ENCODE measurements at regions not wholly inside any gene's neighbourhood (a gene's known extent, or its start where the extent isn't known, plus 50 kb on each side); places are given as distances from the start of the nearest gene placed in this dataset.
A peak's percentile ranks its signal among the peaks of the same experiment; 100 is the strongest.

DNA sequence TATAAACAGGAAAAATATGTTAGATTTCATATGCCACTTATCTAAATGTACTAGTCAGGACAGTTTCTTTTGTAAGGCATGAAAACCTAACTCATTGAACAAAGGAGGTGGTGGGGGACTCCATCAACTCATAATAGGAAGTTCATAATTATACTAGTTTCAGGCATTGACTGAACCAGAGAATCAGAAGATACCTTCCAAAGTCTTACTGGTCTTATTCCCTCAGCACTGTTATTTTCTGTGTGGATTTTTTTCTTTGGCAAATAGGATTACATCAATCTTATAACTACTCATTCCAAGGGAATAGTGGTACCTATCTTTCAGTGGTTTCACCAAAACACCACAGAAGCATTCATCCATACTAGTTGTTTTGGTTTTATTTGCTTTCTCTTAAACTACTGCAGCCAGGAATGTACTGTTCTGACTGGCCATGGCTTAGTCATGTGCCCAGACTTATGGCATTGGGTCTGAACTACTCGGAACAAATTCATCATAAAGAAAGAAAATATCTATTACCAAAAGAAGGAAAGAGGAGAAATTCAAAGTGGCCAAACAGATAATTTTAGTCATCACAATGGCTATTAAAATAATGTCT lies 273.9 kb downstream of the ARAP2 start:
- DNase-seq: no peak

DNA sequence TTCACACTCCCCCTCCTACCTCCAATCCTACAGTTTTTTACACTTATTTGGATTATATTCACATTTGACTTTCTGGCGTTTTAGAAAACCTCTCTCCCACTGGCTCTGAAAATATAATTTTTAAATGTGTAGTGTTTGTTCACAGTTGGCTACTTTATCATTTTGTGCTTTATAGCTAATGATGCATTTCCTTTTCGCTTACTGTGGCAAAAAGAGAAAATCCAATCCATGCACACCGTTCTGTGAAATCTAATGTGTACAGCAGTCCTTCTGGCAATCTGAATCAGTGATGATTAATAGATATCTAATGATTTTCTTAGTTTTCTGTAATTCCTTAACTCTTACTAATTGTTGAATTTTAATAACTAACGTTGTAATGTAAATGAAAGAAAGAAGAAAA lies 271.5 kb downstream of the ARAP2 start:
- no peak for DNase-seq
- TF ChIP-seq POLR2A (IDR thresholded peaks at IDR 0.05; ENCODE audit: low read length): no peak

More for the DNA sequence above, 273.9 kb downstream of the ARAP2 start:
- TF ChIP-seq POLR2A (IDR thresholded peaks at IDR 0.05; ENCODE audit: low read length) (no peak), GATA1 (IDR thresholded peaks at IDR 0.05; ENCODE audit: low read depth, low read length) (no peak)

DNA sequence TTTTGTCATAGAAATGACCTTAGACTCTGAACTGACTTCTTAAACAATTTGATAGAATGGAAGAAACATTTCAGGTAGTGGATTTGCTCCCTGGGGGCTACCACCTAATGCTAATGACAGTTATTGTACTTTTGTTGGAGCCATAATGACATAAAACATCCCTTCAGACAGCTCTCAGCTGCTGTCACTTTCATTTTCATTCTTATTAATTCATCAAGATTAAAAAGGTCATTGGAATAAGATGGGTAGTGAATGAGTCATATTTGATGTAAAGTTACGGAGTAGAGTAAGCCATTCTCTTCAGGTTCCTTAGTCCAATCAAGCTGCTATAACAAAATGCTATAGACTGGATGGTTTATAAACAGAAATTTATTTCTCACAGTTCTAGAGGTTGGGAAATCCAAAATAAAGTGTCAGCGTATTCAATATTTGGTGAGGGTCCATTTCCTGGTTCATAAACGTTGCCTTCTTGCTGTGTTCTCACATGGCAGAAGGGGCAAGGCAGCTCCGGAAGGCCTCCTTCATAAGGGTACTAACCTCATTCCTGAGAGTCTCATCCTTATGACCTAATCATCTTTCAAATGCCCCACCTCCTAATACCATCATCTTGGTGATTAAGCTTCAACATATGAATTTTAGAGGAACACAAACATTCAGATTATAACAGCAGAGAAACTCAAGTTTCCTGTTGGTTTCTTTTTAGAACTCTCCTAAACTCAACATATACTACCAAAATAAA lies 268.5 kb downstream of the ARAP2 start:
- DNase-seq: no peak
- TF ChIP-seq POLR2A (IDR thresholded peaks at IDR 0.05; ENCODE audit: low read length): no peak
- no peak for TF ChIP-seq GATA1 (IDR thresholded peaks at IDR 0.05; ENCODE audit: low read depth, low read length)

DNA sequence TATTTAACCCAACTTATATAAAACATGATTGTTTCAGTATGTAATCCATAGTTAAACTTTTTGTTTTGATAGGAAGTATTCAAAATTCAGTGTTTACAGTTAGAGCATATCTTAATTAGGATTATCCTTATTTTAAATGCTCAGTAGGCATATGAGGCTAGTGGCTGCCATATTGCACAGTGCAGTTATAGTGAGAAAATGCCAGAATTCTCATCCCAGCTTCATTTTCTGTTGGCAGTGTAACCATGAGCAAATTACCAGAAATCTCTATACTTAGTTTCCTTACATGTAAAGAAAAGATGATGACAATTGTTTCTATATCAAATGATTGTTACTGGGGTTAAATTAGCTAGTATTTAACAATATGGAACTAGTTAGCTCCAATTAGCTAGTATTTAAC lies 265.8 kb downstream of the ARAP2 start:
- no peak for TF ChIP-seq POLR2A (IDR thresholded peaks at IDR 0.05; ENCODE audit: low read length)
- no peak for TF ChIP-seq GATA1 (IDR thresholded peaks at IDR 0.05; ENCODE audit: low read depth, low read length)
- DNase-seq: no peak

DNA sequence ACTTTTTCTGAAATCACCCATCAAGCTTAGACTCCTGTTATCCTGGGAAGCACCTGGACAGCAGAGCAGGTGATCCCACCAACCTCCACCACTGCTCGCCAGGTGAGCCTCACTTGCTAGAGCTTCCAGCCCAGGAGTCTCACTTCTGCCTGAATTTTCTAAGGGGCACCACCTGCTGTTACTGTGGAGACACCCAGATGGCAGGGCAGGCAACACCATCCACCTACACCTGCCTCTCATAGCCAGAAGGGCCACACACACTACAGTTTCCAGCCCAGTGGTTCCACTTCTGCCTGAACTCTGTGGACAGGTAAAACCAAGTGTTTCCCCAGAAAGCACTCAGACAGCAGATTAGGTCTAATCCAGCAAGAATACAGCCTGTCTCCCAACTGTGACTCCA lies 262.0 kb downstream of the ARAP2 start:
- DNase-seq: no peak
- TF ChIP-seq POLR2A (IDR thresholded peaks at IDR 0.05; ENCODE audit: low read length) (no peak), GATA1 (IDR thresholded peaks at IDR 0.05; ENCODE audit: low read depth, low read length) (no peak)

GRCh38 chr4:35986537-35986936 lies 257.8 kb downstream of the ARAP2 start:
- no peak for DNase-seq

DNA sequence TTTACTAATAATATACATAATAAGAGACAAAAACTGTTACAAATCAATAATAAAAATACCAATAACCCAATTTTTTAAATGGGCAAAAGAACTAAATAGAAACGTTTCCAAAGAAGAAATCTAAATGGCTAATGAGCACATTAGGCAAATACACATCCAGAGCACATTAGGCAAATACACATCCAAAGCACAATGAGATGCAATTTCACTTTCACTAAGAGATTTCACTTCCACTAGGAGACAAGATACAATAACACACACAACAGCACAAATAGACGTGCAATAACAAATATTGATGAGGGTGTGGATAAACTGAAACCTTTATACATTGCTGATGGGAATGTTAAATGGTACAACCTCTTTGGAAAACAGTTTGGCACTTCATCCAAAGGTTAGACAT lies 250.7 kb downstream of the ARAP2 start:
- TF ChIP-seq POLR2A (IDR thresholded peaks at IDR 0.05; ENCODE audit: low read length): no peak

More at GRCh38 chr4:35986537-35986936, 257.8 kb downstream of the ARAP2 start:
- TF ChIP-seq POLR2A (IDR thresholded peaks at IDR 0.05; ENCODE audit: low read length) (no peak), GATA1 (IDR thresholded peaks at IDR 0.05; ENCODE audit: low read depth, low read length) (no peak)

GRCh38 chr4:36000941-36001557 lies 243.3 kb downstream of the ARAP2 start:
- no peak for TF ChIP-seq GATA1 (IDR thresholded peaks at IDR 0.05; ENCODE audit: low read depth, low read length)
- TF ChIP-seq POLR2A (IDR thresholded peaks at IDR 0.05; ENCODE audit: low read length): no peak
- no peak for DNase-seq

More for the DNA sequence above, 250.7 kb downstream of the ARAP2 start:
- no peak for DNase-seq

DNA sequence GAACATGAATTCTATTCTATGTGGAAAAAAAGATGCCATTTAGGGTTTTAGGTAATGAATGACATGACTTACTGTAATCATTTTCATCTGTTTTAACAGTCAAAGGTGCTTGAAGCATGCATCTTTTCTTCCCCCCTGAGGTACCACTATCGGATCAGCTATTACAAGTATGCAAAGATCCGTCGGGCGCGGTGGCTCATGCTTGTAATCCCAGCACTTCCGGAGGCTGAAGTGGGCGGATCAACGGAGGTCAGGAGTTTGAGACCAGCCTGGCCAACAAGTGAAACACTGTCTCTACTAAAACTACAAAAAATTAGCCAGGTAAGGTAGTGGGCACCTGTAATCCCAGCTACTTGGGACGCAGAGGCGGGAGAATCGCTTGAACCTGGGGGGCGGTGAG lies 241.3 kb downstream of the ARAP2 start:
- DNase-seq: no peak

DNA sequence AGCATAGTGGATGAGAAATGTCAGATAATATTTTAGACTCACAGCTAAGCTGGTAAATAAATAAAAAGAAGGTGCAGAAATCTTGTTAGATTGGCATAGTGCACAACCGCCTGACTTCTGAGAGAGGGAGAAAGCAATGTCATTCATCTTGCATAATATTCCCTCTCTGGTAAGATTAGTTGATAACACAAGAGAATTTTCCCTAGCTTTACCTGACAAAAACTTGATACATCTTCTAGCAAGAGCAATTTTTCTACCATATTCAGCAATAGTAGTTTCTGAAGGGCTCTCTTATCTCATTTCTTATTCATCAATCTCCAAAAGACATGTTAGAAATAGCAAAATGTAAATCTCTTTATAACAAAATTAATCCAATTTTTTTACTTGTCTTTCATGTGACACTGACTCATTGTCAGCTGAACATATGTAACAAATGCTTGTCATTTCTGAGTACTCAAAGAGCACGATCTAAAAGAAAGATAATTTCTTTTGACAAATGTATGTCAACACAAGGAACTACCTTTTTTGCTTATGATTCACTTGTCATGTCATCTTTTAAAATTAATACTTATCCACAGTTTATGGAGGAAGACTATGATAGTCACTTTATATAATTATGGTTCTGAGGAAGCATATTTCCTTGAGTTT lies 240.0 kb downstream of the ARAP2 start:
- no peak for DNase-seq
- TF ChIP-seq GATA1 (IDR thresholded peaks at IDR 0.05; ENCODE audit: low read depth, low read length) (no peak), POLR2A (IDR thresholded peaks at IDR 0.05; ENCODE audit: low read length) (no peak)

More for the DNA sequence above, 241.3 kb downstream of the ARAP2 start:
- TF ChIP-seq GATA1 (IDR thresholded peaks at IDR 0.05; ENCODE audit: low read depth, low read length) (no peak), POLR2A (IDR thresholded peaks at IDR 0.05; ENCODE audit: low read length) (no peak)

DNA sequence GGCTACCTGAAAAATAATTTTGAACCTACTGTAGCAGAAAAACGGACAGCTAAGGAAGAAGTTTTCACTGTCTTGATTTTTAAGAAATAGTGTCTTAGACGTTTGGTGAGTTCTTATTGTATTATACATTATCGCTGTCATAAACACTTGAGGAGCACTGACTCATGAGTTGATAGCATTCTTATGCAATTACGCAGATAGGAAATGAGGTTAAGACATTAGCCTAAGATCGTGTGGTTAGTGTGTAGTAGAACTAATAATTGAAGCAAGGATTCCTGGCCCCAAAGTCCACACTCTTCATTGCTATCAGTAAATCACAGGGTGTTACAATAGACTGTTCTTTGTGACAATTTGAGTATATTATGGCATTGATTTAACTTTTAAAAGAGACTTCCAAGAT lies 238.1 kb downstream of the ARAP2 start:
- DNase-seq: no peak
- no peak for TF ChIP-seq POLR2A (IDR thresholded peaks at IDR 0.05; ENCODE audit: low read length)
- no peak for TF ChIP-seq GATA1 (IDR thresholded peaks at IDR 0.05; ENCODE audit: low read depth, low read length)

GRCh38 chr4:36010397-36010929 lies 233.9 kb downstream of the ARAP2 start:
- no peak for DNase-seq
- TF ChIP-seq GATA1 (IDR thresholded peaks at IDR 0.05; ENCODE audit: low read depth, low read length) (no peak), POLR2A (IDR thresholded peaks at IDR 0.05; ENCODE audit: low read length) (no peak)

DNA sequence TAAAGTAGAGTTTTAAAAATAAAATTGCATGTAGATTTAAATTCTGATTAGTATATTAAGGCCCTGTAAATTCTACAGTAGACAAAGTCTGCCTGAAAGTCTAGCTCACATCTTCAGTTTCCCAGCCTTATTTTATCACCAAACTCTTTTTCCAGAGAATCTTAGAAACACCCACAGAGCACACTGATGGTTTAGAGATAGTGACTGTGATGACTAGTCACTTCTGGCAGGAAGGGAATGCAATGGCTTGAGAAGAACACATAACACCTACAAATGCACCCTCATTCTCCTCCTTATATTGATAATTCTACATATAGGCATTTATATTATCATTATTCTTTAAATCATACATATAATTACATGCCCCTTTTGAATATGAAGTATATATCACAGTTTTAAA lies 232.9 kb downstream of the ARAP2 start:
- peak in 1 of 2 experiments; percentile 34 for DNase-seq

DNA sequence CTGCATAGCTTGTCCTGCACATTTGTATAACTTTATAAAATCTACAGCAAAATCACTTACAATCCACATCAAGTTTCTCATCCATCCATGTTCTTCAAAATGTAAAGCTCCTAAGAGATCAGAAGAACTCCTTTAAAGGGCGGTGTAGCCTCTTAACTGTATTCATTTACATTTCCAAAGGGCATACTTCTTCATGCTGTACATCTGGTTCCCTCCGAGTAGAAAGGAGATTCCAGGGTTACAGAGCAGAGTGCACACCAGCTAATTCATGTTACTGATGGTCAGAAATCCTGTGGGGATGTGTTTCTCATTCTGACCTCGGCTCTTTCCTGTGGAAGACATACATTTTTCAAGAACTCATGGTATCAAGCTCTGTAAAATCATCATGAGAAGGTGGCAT lies 231.8 kb downstream of the ARAP2 start:
- TF ChIP-seq POLR2A (IDR thresholded peaks at IDR 0.05; ENCODE audit: low read length) (no peak), GATA1 (IDR thresholded peaks at IDR 0.05; ENCODE audit: low read depth, low read length) (no peak)

More for the DNA sequence above, 232.9 kb downstream of the ARAP2 start:
- no peak for TF ChIP-seq GATA1 (IDR thresholded peaks at IDR 0.05; ENCODE audit: low read depth, low read length)

More for the DNA sequence above, 231.8 kb downstream of the ARAP2 start:
- DNase-seq: no peak
